MM.1S (cell line): ENCODE measurements at regions not wholly inside any gene's neighbourhood (a gene's known extent, or its start where the extent isn't known, plus 50 kb on each side); places are given as distances from the start of the nearest gene placed in this dataset.

Source experiments
- EZH2 ChIP-seq: fragments of 300-600 bp; sonication (generic); optimal IDR thresholded peaks from 2 replicates; pipeline ENCODE3; 2017; ENCODE audit warnings: low read depth, mild to moderate bottlenecking, antibody characterized with exemption, low read length, mixed read lengths
- TF ChIP-seq, protein P1 (sequence below): fragments of 300-600 bp; sonication (generic); IDR thresholded peaks from 2 replicates; pipeline ENCODE4 v1.5.1; 2016; ENCODE audit warnings: antibody characterized with exemption, low read length, mixed read lengths

DNA sequence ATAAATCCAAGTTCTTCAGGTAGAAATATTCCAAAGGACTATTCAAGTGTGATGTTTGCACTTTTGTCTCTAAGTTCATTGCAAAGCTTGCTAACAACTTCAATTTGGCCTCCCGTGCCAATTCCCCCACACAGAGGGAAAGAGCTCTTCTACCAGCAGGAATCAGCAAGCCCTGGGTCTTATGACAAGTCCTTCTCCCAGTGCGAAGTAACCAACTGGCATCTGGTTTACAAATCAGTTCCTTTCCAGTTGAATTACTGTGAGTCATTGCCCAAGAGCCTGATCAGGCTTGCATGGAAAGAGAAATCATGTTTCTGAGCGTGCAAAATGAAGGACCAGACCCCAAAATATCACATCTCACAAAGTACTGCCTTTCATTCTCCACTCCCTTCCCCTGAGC, 62.7 kb upstream of the SLCO3A1 start:
- TF ChIP-seq, protein P1, sequence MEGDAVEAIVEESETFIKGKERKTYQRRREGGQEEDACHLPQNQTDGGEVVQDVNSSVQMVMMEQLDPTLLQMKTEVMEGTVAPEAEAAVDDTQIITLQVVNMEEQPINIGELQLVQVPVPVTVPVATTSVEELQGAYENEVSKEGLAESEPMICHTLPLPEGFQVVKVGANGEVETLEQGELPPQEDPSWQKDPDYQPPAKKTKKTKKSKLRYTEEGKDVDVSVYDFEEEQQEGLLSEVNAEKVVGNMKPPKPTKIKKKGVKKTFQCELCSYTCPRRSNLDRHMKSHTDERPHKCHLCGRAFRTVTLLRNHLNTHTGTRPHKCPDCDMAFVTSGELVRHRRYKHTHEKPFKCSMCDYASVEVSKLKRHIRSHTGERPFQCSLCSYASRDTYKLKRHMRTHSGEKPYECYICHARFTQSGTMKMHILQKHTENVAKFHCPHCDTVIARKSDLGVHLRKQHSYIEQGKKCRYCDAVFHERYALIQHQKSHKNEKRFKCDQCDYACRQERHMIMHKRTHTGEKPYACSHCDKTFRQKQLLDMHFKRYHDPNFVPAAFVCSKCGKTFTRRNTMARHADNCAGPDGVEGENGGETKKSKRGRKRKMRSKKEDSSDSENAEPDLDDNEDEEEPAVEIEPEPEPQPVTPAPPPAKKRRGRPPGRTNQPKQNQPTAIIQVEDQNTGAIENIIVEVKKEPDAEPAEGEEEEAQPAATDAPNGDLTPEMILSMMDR, result no peak
- no peak for TF ChIP-seq EZH2
